Astrocyte (in vitro differentiated cells and primary cell): ENCODE measurements at regions not wholly inside any gene's neighbourhood (a gene's known extent, or its start where the extent isn't known, plus 50 kb on each side); places are given as distances from the start of the nearest gene placed in this dataset.
A peak's percentile ranks its signal among the peaks of the same experiment; 100 is the strongest.

Source experiments
- DNase-seq: peaks from one replicate; pipeline ENCODE4 v3.0.0-alpha.2; 2010; ENCODE audit warnings: low read depth
- FAIRE-seq: peaks from 2 replicates; lab custom pipeline; 2011; peaks lifted over from hg19 to GRCh38; lab: Jason Lieb, UNC
- H2AFZ ChIP-seq: 2 replicates; pipeline ENCODE4 v1.6.0; 2012; ENCODE audit warnings: low read depth, low read length, inconsistent platforms
- H3K27ac ChIP-seq: 2 replicates; pipeline ENCODE4 v1.5.1; 2011; ENCODE audit warnings: low read depth, low read length, inconsistent platforms
- H3K27me3 ChIP-seq: 2 replicates; pipeline ENCODE4 v1.6.0; 2011; ENCODE audit warnings: low read length, inconsistent platforms; ENCODE audit not compliant: insufficient read depth
- H3K36me3 ChIP-seq: 2 replicates; pipeline ENCODE4 v1.5.1; 2011; ENCODE audit warnings: low read length, inconsistent platforms; ENCODE audit not compliant: insufficient read depth
- H3K4me1 ChIP-seq: 2 replicates; pipeline ENCODE4 v1.5.1; 2011; ENCODE audit warnings: low read length, inconsistent platforms; ENCODE audit not compliant: insufficient read depth
- H3K4me2 ChIP-seq: 2 replicates; pipeline ENCODE4 v1.6.0; 2012; ENCODE audit warnings: low read length, inconsistent platforms
- H3K4me3 ChIP-seq: 2 replicates; pipeline ENCODE4 v1.5.1; 2011; ENCODE audit warnings: low read depth, mild to moderate bottlenecking, low read length, inconsistent platforms; ENCODE audit not compliant: insufficient read depth
- H3K79me2 ChIP-seq: 2 replicates; pipeline ENCODE4 v1.6.0; 2012; ENCODE audit warnings: mild to moderate bottlenecking, low read length, inconsistent platforms; ENCODE audit not compliant: insufficient read depth
- H3K9ac ChIP-seq: 2 replicates; pipeline ENCODE4 v1.6.0; 2012; ENCODE audit warnings: mild to moderate bottlenecking, low read length, inconsistent platforms
- H3K9me3 ChIP-seq: 2 replicates; pipeline ENCODE4 v1.5.1; 2012; ENCODE audit warnings: low read depth, mild to moderate bottlenecking, low read length, inconsistent platforms; ENCODE audit not compliant: insufficient read depth
- H4K20me1 ChIP-seq: 2 replicates; pipeline ENCODE4 v1.6.0; 2012; ENCODE audit warnings: low read length, inconsistent platforms; ENCODE audit not compliant: insufficient read depth
- H3K27ac Mint-ChIP-seq: one replicate; pipeline ENCODE4 v1.8.0; 2021; ENCODE audit warnings: mild to moderate bottlenecking, mixed read lengths; ENCODE audit not compliant: unreplicated experiment
- H3K27me3 Mint-ChIP-seq: one replicate; pipeline ENCODE4 v1.8.0; 2021; ENCODE audit warnings: low read depth, mixed read lengths; ENCODE audit not compliant: unreplicated experiment
- H3K36me3 Mint-ChIP-seq: one replicate; pipeline ENCODE4 v1.8.0; 2021; ENCODE audit warnings: low read depth, mixed read lengths; ENCODE audit not compliant: unreplicated experiment
- H3K4me1 Mint-ChIP-seq: one replicate; pipeline ENCODE4 v1.8.0; 2021; ENCODE audit warnings: low read depth, mixed read lengths; ENCODE audit not compliant: unreplicated experiment
- H3K4me3 Mint-ChIP-seq: one replicate; pipeline ENCODE4 v1.8.0; 2021; ENCODE audit warnings: mild to moderate bottlenecking, moderate library complexity, mixed read lengths; ENCODE audit not compliant: unreplicated experiment
- H3K9me3 Mint-ChIP-seq: one replicate; pipeline ENCODE4 v1.8.0; 2021; ENCODE audit warnings: mild to moderate bottlenecking, mixed read lengths; ENCODE audit not compliant: unreplicated experiment
- EZH2 ChIP-seq: IDR thresholded peaks from 2 replicates; pipeline ENCODE4 v1.6.1; 2012; ENCODE audit warnings: mild to moderate bottlenecking, low read length, inconsistent platforms; ENCODE audit not compliant: insufficient read depth
- TF ChIP-seq, protein P1 (sequence below): IDR thresholded peaks from 2 replicates; pipeline ENCODE4 v1.5.1; 2011; ENCODE audit warnings: low read depth, mild to moderate bottlenecking, inconsistent platforms, low read length, moderate library complexity; ENCODE audit not compliant: insufficient read depth

DNA sequence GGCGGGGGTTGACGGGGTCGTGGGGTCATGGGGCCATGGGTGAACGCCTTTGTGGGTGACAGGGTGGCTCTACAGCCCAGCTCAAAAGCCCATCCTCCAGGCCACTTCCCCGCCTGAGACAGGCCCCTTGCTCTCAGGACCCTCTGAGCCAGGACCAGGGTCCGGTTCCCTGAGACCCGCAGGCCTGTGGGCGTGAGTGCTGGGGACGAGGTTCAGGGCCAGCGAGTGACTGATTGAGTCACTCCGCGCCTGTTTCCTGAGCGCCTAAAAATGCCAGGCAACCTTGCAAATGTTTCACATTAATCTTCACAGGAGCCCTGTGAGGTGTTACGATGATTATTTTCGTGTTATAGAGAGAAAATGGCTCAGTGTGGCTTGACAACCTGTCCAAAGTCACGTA is 97.8 kb downstream of the ZNF674 start:
- H3K27ac Mint-ChIP-seq = peak overlapping the region; percentile 87
- no peaks in the 10 kb centered on the region for H3K9me3 Mint-ChIP-seq
- Histone ChIP-seq H3K36me3 (peaks cover 5% of the 10 kb centered on the region), H3K27ac (peak overlapping the region; percentile 88), H3K4me3 (peak overlapping the region; percentile 78), H3K9me3 (no peaks in the 10 kb centered on the region), H3K4me1 (peaks cover 14% of the 10 kb centered on the region), H2AFZ (no peak overlapping the region), H3K4me2 (peak overlapping the region; percentile 94), H3K27me3 (no peaks in the 10 kb centered on the region), H3K9ac (peak overlapping the region; percentile 95), H3K79me2 (peaks cover 21% of the 10 kb centered on the region), H4K20me1 (no peaks in the 10 kb centered on the region)
- no peaks in the 10 kb centered on the region for H3K36me3 Mint-ChIP-seq
- DNase-seq (peak; percentile 7), FAIRE-seq (no peak)
- TF ChIP-seq, protein P1, sequence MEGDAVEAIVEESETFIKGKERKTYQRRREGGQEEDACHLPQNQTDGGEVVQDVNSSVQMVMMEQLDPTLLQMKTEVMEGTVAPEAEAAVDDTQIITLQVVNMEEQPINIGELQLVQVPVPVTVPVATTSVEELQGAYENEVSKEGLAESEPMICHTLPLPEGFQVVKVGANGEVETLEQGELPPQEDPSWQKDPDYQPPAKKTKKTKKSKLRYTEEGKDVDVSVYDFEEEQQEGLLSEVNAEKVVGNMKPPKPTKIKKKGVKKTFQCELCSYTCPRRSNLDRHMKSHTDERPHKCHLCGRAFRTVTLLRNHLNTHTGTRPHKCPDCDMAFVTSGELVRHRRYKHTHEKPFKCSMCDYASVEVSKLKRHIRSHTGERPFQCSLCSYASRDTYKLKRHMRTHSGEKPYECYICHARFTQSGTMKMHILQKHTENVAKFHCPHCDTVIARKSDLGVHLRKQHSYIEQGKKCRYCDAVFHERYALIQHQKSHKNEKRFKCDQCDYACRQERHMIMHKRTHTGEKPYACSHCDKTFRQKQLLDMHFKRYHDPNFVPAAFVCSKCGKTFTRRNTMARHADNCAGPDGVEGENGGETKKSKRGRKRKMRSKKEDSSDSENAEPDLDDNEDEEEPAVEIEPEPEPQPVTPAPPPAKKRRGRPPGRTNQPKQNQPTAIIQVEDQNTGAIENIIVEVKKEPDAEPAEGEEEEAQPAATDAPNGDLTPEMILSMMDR = no peak
- no peak for TF ChIP-seq EZH2
- peaks cover 10% of the 10 kb centered on the region for H3K4me1 Mint-ChIP-seq
- no peaks in the 10 kb centered on the region for H3K27me3 Mint-ChIP-seq
- H3K4me3 Mint-ChIP-seq = peak overlapping the region; percentile 92

DNA sequence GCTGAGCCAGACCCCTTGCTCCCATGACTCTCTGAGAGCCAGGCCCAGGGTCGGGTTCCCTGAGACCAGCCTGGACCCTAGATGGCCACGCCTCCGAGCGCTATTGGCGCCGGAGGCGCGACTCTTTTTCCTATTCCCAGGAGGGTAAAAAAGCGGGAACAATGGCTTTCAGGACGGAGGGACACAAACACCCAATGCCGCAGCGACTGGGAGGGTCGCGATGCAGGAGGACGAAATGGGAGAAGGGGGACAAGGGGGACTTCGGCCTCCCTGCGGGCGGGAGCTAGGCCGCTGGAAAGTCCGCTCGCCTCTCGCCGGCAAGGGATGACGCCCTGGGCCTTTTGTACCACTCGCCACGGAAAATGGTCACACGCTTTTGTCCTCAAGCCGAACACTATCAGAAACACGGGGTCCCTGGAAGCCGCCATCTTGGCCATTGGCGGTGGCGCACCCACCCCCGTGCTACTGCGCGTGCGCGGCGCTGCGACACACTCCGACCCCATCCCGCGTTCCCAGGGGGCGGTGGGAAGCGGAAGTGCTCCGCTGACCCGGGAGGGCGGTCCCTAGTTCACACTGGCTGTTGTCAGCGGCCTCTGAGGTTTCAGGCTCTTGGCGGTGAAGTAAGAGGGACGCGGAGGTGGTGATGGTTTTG is 98.4 kb downstream of the ZNF674 start:
- Mint-ChIP-seq H3K36me3 (no peaks in the 10 kb centered on the region), H3K9me3 (no peaks in the 10 kb centered on the region), H3K27ac (peak overlapping the region; percentile 69), H3K4me3 (peak overlapping the region; percentile 92), H3K27me3 (no peaks in the 10 kb centered on the region), H3K4me1 (peaks cover 10% of the 10 kb centered on the region)
- H3K9ac ChIP-seq = peak overlapping the region; percentile 95
- H3K79me2 ChIP-seq = peaks cover 21% of the 10 kb centered on the region
- peak overlapping the region; percentile 95 for H2AFZ ChIP-seq
- no peaks in the 10 kb centered on the region for H3K27me3 ChIP-seq
- TF ChIP-seq, protein P1 = no peak
- no peak for TF ChIP-seq EZH2
- FAIRE-seq (peak; percentile 62), DNase-seq (peak; percentile 36)
- peaks cover 5% of the 10 kb centered on the region for H3K36me3 ChIP-seq
- peak overlapping the region; percentile 94 for H3K4me2 ChIP-seq
- peak overlapping the region; percentile 88 for H3K27ac ChIP-seq
- H3K4me1 ChIP-seq = peaks cover 14% of the 10 kb centered on the region
- no peaks in the 10 kb centered on the region for H3K9me3 ChIP-seq
- H3K4me3 ChIP-seq = peak overlapping the region; percentile 78
- no peaks in the 10 kb centered on the region for H4K20me1 ChIP-seq

GRCh38 chrX:46444011-46444410 is 101.2 kb downstream of the ZNF674 start:
- peak; percentile 88 for FAIRE-seq
- peak overlapping the region; percentile 35 for H3K4me2 ChIP-seq
- Mint-ChIP-seq H3K4me3 (no peak overlapping the region), H3K27me3 (no peaks in the 10 kb centered on the region), H3K27ac (peak overlapping the region; percentile 85), H3K36me3 (no peaks in the 10 kb centered on the region), H3K4me1 (peaks cover 10% of the 10 kb centered on the region), H3K9me3 (no peaks in the 10 kb centered on the region)
- H3K9ac ChIP-seq = no peak overlapping the region
- no peak overlapping the region for H3K4me3 ChIP-seq
- no peak for TF ChIP-seq EZH2
- H3K4me1 ChIP-seq = peaks cover 14% of the 10 kb centered on the region
- H3K36me3 ChIP-seq = no peaks in the 10 kb centered on the region
- no peak overlapping the region for H2AFZ ChIP-seq
- DNase-seq = peak; percentile 90
- H3K9me3 ChIP-seq = no peaks in the 10 kb centered on the region
- H3K27me3 ChIP-seq = no peaks in the 10 kb centered on the region
- peaks cover 19% of the 10 kb centered on the region for H3K79me2 ChIP-seq
- H4K20me1 ChIP-seq = no peaks in the 10 kb centered on the region
- H3K27ac ChIP-seq = peak overlapping the region; percentile 3
